PC-3 (cell line): ENCODE measurements at regions not wholly inside any gene's neighbourhood (a gene's known extent, or its start where the extent isn't known, plus 50 kb on each side); places are given as distances from the start of the nearest gene placed in this dataset.

Experiments used
- CTCF ChIP-seq: fragments of 300-600 bp; sonication (generic); conservative IDR thresholded peaks from 2 replicates; pipeline ENCODE4 v1.5.1; 2017; ENCODE audit warnings: antibody characterized with exemption, low read depth, mild to moderate bottlenecking, low read length
- EZH2 ChIP-seq: fragments of 300-600 bp; sonication (generic); IDR thresholded peaks from one replicate; pipeline ENCODE4 v1.6.1; 2017; ENCODE audit warnings: antibody characterized with exemption, mild to moderate bottlenecking, low read length; ENCODE audit not compliant: unreplicated experiment
- EZH2phosphoT487 ChIP-seq: fragments of 300-600 bp; sonication (generic); IDR thresholded peaks from 2 replicates; pipeline ENCODE4 v1.6.1; 2018; ENCODE audit warnings: mild to moderate bottlenecking, antibody characterized with exemption, low read length, borderline replicate concordance

GRCh38 chr15:69624816-69625215 is 172.2 kb downstream of the RPLP1 start:
- TF ChIP-seq CTCF (no peak), EZH2 (no peak), EZH2phosphoT487 (no peak)
